Neuron (in vitro differentiated cells): ENCODE measurements at regions not wholly inside any gene's neighbourhood (a gene's known extent, or its start where the extent isn't known, plus 50 kb on each side); places are given as distances from the start of the nearest gene placed in this dataset.

ENCODE experiments used
- H2AFZ ChIP-seq: one replicate; pipeline ENCODE4 v1.6.1; 2013; ENCODE audit warnings: low read depth, mild to moderate bottlenecking, inconsistent platforms, low read length, moderate library complexity
- H3K27me3 ChIP-seq: one replicate; pipeline ENCODE4 v1.6.1; 2013; ENCODE audit warnings: low read length; ENCODE audit not compliant: insufficient read depth
- H3K36me3 ChIP-seq: one replicate; pipeline ENCODE4 v1.6.1; 2013; ENCODE audit warnings: low read length; ENCODE audit not compliant: insufficient read depth
- H3K4me1 ChIP-seq: one replicate; pipeline ENCODE4 v1.6.1; 2013; ENCODE audit warnings: low read length; ENCODE audit not compliant: insufficient read depth
- H3K4me3 ChIP-seq: 2 replicates; pipeline ENCODE4 v1.5.1; 2013; ENCODE audit warnings: mild to moderate bottlenecking, low read length, moderate library complexity
- H3K9me3 ChIP-seq: one replicate; pipeline ENCODE4 v1.6.1; 2013; ENCODE audit warnings: low read length

DNA sequence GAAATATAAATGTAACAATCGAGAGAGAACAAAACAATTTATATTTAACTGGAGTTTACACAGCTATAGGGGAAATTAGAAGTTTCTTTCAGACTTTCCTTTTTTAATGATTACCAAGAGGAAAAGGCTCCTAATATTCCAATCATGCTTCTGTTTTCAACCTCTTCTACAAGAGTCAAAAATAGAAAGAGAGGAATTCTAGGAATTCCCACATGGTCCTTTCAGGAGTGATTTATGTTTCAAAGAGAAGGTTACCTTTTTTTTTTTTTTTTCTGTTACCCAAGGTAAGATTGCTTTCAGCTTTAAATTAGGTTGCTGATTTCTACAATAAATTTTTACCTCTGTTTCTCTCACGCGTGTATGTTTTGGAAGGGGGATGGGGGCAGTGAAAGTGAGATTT lies 355.3 kb upstream of the DCBLD2 start:
- Histone ChIP-seq H3K36me3 (no peaks in the 10 kb centered on the region), H2AFZ (no peak overlapping the region), H3K9me3 (no peaks in the 10 kb centered on the region), H3K4me1 (no peaks in the 10 kb centered on the region), H3K4me3 (no peak overlapping the region), H3K27me3 (no peaks in the 10 kb centered on the region)

DNA sequence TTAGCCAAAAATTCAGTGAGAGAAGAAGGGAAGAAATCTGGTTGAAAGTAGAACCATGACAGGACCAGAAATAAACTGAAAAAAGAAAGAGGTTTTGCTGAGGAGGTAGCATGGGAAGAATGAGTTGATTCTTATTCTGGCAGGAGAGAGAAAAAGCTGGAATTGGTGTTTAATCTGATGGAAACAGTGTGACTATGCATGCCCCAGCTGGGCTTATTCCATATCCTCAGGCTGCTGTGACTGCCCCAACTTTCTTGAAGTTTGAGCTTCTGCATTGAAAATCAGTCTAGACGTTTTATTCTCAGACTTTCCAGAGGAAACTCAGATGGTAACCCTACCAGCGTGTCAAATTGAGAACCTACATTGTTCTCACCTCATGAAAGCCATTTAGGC lies 352.5 kb upstream of the DCBLD2 start:
- Histone ChIP-seq H3K27me3 (no peaks in the 10 kb centered on the region), H3K4me1 (no peaks in the 10 kb centered on the region), H2AFZ (no peak overlapping the region), H3K4me3 (no peak overlapping the region), H3K9me3 (no peaks in the 10 kb centered on the region), H3K36me3 (no peaks in the 10 kb centered on the region)

DNA sequence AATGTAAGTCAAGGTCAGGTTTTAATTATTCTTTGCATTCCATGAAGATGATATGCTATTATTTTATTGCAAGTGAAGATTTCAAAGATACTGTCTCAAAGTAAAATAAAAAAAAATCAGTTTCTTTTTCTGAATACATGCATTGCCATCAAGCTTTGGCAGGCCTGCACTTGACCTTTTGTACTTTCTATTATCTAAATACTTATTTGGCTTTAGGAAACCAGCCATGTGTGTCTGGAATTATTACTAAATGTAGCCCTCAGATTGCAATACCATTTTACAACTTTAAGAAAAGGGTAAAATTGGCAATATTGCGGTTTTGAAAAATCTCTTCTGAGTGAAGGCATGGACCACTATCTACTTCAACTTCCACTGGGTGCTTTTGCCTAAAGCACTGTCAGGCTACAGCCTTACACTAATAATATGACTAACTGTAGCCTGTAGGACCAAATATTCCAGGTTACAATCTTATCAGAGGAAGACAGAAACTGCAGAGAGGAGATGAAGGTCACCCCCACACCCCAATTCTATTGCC lies 349.4 kb upstream of the DCBLD2 start:
- no peaks in the 10 kb centered on the region for H3K36me3 ChIP-seq
- no peaks in the 10 kb centered on the region for H3K27me3 ChIP-seq
- no peaks in the 10 kb centered on the region for H3K4me1 ChIP-seq
- no peak overlapping the region for H2AFZ ChIP-seq
- H3K9me3 ChIP-seq, result no peaks in the 10 kb centered on the region
- no peak overlapping the region for H3K4me3 ChIP-seq

DNA sequence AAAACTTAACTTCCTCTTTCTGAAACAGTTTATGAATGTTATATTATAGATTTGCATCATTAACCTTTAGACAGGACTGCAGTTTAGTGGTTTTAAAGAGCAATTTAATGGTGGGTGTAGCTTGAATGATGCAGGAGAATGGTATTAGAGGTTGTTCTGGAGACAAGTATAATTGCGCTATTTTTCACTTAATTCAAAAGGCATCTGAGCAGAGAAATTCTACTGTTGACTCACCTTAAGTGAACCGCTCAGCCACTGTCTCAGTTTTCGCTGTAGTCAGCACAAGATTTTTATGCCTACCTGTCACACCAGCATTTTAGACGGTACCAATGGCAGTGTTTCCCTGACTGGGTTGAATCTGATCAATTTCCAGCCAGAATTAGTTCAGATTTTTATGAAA lies 348.8 kb upstream of the DCBLD2 start:
- Histone ChIP-seq H3K4me3 (no peak overlapping the region), H3K9me3 (no peaks in the 10 kb centered on the region), H3K27me3 (no peaks in the 10 kb centered on the region), H3K4me1 (no peaks in the 10 kb centered on the region), H2AFZ (no peak overlapping the region), H3K36me3 (no peaks in the 10 kb centered on the region)

DNA sequence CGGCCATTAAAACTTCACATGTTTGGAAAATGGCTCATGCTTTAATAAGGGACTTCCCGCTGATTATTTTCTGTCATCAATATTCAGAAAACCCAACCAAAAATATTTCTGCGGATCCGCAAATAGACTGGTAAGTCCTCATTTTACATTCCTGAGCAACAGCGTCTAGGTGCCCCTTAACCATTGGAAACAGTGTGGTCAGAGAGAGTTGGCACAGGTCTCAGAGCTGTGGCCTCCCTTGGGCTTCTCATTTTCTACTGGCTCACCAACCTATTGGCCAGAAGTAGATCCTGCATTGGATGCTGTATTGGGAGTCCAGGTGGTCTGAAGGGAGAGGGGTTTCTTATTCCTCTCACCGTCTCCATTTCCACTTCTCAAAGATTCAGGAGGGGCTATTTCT lies 348.1 kb upstream of the DCBLD2 start:
- no peaks in the 10 kb centered on the region for H3K4me1 ChIP-seq
- H2AFZ ChIP-seq, result no peak overlapping the region
- H3K9me3 ChIP-seq, result no peaks in the 10 kb centered on the region
- no peaks in the 10 kb centered on the region for H3K36me3 ChIP-seq
- no peak overlapping the region for H3K4me3 ChIP-seq
- H3K27me3 ChIP-seq, result no peaks in the 10 kb centered on the region

DNA sequence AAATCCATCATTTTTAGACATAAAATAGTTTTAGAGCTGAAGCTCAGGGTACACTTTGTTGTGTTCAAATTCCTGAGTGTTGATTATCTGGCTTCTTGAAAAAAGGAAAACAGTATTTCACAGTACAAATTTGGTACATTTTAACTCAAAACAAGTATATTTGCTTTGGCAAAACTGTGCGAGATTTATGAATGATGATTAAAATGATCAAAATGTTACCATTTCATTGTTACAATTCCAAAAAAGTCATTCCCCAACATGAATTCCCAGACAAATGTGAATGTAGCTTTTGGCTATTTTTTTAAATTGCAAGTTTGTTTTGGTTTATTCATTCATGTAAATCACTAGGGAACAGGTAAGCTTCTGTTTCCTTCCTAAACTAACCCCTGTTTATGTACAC lies 347.4 kb upstream of the DCBLD2 start:
- Histone ChIP-seq H3K9me3 (no peaks in the 10 kb centered on the region), H3K4me3 (no peak overlapping the region), H2AFZ (no peak overlapping the region), H3K4me1 (no peaks in the 10 kb centered on the region), H3K27me3 (no peaks in the 10 kb centered on the region), H3K36me3 (no peaks in the 10 kb centered on the region)

DNA sequence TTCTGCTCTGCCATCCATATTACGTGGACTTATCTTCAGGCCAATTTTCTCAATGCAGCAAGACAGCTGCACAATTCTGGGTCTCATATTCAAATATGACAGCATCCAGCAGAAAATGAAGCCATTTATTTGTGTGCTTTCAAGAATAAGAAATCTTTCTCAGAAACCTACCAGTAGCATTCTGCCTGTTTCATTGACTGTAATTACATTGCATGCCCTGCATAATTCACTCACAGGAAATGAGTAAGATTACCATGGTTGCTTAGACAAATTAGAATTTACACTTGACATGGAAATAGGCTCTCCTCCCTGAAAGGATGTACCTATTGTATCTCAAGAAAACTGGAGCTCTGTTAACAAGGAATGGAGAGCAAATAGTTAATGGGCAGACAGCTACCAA lies 346.6 kb upstream of the DCBLD2 start:
- Histone ChIP-seq H3K36me3 (no peaks in the 10 kb centered on the region), H3K4me3 (no peak overlapping the region), H3K4me1 (no peaks in the 10 kb centered on the region), H3K9me3 (no peaks in the 10 kb centered on the region), H3K27me3 (no peaks in the 10 kb centered on the region), H2AFZ (no peak overlapping the region)

DNA sequence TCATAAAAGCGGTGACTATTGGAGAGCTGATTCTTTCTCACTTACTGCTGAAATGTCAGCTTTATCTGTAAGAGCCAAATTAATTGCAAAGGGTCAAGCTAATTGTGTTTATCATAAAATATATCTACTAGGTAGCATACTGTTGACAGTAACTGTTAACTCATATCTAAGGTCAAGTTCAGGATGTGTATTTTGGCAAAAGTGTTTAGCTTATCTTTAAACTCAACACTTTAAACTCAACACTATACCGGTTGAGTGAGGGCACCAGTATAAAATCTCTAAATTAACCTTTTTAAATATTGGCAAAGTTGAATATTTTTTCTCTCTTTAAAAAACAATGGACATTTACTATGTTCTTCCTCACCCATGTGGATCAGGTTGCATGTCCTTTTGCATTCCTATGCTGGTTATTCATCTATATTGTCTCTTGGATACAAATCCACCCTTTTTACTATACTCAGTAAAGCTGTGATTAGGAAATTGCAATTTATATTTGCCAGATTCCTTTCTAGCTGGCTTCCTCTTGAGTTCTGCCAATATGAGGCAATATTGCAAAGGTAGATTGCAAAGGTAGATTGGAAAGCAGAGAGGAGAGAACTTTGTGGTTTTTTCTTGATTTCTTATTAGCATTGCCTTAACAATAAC lies 344.6 kb upstream of the DCBLD2 start:
- H3K4me3 ChIP-seq, result no peak overlapping the region

DNA sequence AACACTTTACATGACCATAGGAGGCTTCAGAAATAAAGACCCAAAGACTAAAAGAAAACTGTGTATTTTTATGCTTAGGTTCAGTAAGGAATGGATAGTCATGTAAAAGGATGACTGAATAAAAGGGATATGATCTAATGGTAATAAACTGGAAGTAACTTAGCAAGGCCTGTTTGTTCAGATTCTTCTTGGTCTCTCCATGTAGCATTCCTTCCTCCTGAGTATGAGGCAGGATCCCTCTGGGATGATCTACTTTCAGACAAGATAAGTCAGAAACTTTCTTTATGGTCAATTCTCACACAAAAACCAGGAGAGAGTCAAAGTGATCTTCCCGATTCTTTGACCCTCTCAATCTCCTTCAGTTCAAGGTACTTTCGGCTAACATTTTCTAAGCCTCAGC lies 340.8 kb upstream of the DCBLD2 start:
- Histone ChIP-seq H3K9me3 (no peaks in the 10 kb centered on the region), H3K27me3 (no peaks in the 10 kb centered on the region), H3K4me3 (no peak overlapping the region), H3K4me1 (no peaks in the 10 kb centered on the region), H3K36me3 (no peaks in the 10 kb centered on the region), H2AFZ (no peak overlapping the region)

More for the DNA sequence above, 344.6 kb upstream of the DCBLD2 start:
- Histone ChIP-seq H3K9me3 (no peaks in the 10 kb centered on the region), H3K36me3 (no peaks in the 10 kb centered on the region), H3K4me1 (no peaks in the 10 kb centered on the region), H3K27me3 (no peaks in the 10 kb centered on the region), H2AFZ (no peak overlapping the region)

DNA sequence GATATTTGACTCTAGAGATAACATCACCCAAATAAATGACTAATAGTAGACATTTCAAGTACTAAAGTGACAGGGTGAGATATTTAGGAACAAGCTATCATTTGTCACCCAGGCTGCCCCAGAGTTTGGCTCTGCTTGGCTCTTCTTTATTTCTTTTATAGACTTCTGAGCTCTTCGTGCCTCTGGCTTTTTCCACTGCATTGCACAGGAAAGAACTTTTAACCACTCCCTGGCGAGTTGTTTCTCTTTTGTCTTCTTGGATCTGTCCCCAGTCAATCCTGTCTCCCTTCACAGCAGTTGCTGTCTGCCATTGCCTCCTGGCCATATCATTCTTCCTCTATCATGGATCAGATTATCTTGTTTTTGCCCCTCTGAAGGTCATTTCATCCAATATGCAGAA lies 339.2 kb upstream of the DCBLD2 start:
- H3K4me3 ChIP-seq, result no peak overlapping the region
- no peaks in the 10 kb centered on the region for H3K27me3 ChIP-seq
- no peaks in the 10 kb centered on the region for H3K4me1 ChIP-seq
- H2AFZ ChIP-seq, result no peak overlapping the region
- no peaks in the 10 kb centered on the region for H3K36me3 ChIP-seq
- H3K9me3 ChIP-seq, result no peaks in the 10 kb centered on the region

DNA sequence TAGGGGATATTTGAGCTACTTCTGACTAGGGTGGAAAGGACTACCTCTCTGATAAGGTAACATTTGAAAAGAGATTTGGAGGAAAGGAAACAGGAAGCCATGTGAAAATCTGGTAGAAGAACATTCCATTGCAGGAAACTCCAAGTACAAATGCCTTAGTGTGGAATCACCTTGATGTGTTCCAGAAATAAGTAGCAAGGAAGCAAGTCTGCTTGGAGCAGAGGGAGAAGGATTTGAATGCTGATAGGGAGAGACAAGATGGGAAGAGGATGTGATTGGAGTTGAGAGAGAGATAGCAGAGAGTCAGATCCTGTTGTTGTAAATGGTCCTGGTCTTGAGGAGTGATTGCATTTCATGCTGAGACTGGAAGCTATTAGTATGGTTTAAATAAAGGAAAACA lies 335.1 kb upstream of the DCBLD2 start:
- no peak overlapping the region for H3K4me3 ChIP-seq
- no peaks in the 10 kb centered on the region for H3K9me3 ChIP-seq
- no peak overlapping the region for H2AFZ ChIP-seq
- H3K36me3 ChIP-seq, result no peaks in the 10 kb centered on the region
- no peaks in the 10 kb centered on the region for H3K27me3 ChIP-seq
- H3K4me1 ChIP-seq, result no peaks in the 10 kb centered on the region

DNA sequence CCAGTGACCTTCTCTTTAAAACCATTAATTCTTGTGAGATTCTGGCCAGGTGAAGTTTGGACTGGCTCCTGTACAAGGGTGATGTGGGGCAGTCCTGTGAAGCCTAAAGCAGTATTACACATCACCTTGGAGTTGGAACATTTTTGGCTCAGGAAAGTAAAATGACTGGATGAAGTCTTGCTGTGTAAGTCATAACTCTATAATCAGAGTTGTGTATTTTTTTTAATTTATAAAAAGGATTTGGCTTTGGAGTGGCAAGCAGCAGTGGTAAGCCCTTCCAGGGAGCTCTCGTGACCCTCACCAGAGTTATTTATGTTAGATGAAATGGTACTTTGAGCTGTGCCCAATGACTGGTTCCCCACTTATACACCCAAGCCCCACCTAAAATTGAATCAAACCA lies 331.2 kb upstream of the DCBLD2 start:
- Histone ChIP-seq H2AFZ (no peak overlapping the region), H3K4me3 (no peak overlapping the region)

DNA sequence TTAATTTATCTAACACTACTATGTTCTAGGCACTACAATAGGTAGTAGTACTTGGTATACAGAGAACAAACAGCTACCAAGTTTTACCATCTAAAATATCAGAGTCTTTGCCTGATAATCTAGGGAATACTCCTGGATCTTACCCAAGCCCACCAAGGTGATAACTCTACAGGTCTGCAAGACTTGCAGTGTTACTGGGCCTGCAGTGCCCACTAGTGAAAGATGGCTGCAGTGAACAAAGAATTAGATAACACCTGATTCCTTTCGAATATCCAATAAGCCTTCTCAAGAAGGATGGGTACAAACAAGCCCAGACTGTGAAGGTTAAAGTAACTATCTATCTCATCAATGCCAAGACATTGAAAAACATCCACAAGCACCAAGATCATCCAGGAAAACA lies 317.0 kb upstream of the DCBLD2 start:
- H3K9me3 ChIP-seq, result no peaks in the 10 kb centered on the region
- H3K4me3 ChIP-seq, result no peak overlapping the region
- H3K36me3 ChIP-seq, result no peaks in the 10 kb centered on the region
- H2AFZ ChIP-seq, result no peak overlapping the region
- H3K27me3 ChIP-seq, result no peaks in the 10 kb centered on the region
- no peaks in the 10 kb centered on the region for H3K4me1 ChIP-seq

More for the DNA sequence above, 331.2 kb upstream of the DCBLD2 start:
- Histone ChIP-seq H3K9me3 (no peaks in the 10 kb centered on the region), H3K4me1 (no peaks in the 10 kb centered on the region), H3K36me3 (no peaks in the 10 kb centered on the region), H3K27me3 (no peaks in the 10 kb centered on the region)

DNA sequence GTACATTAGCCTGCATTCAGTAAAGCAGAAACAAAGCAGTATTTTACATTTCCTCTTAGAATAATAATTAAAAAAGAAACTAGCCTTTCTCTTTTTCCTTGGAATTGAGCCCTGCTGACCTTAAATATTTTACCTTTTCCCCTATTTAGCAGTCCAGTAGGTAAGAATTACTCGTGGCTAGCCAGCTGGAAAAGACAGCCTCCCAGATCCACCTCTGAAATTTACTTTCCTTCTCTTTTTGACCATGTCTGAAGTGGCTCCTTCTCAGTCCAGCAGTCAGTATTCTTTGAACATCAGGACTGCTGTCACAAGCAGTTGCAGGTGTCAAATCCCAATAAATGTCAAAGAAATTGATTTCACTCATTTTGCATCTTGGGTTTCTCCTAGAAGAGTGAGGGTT lies 311.5 kb upstream of the DCBLD2 start:
- Histone ChIP-seq H3K9me3 (no peaks in the 10 kb centered on the region), H3K4me3 (no peak overlapping the region), H3K27me3 (no peaks in the 10 kb centered on the region), H2AFZ (no peak overlapping the region), H3K36me3 (no peaks in the 10 kb centered on the region), H3K4me1 (no peaks in the 10 kb centered on the region)
